GM21825 (cell line): ENCODE measurements at regions not wholly inside any gene's neighbourhood (a gene's known extent, or its start where the extent isn't known, plus 50 kb on each side); places are given as distances from the start of the nearest gene placed in this dataset.
"Not testable (repeated sequence)": the region's sequence is repeated elsewhere in the genome, so short reads cannot be mapped to it uniquely, and the experiment has no call there.

Experiments used
- ATAC-seq: cut with Tn5 transposase; IDR thresholded peaks from one replicate; pipeline ENCODE4 v1.9.1; 2021; ENCODE audit warnings: mild to moderate bottlenecking, moderate library complexity; ENCODE audit not compliant: unreplicated experiment

DNA sequence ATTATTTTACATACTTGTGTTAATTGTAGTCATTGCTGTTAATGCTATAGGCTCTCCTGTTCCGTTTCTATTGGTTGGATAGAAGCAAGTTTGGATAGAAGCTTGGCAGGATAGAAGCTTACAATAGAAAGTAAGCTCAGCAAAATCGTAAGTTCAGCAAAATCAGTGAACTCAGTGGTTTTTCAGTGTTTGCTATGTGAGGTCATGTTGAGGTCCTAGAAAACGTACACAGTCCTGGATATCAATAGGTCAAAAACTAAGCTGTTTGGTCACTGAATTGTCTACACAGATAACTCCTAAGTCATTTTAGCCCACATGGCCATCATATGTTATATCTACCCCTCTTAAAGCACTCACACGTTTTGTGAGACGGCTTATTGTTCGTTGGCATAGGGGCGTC lies 299.4 kb downstream of the MAN2A1 start:
- no peak for ATAC-seq

DNA sequence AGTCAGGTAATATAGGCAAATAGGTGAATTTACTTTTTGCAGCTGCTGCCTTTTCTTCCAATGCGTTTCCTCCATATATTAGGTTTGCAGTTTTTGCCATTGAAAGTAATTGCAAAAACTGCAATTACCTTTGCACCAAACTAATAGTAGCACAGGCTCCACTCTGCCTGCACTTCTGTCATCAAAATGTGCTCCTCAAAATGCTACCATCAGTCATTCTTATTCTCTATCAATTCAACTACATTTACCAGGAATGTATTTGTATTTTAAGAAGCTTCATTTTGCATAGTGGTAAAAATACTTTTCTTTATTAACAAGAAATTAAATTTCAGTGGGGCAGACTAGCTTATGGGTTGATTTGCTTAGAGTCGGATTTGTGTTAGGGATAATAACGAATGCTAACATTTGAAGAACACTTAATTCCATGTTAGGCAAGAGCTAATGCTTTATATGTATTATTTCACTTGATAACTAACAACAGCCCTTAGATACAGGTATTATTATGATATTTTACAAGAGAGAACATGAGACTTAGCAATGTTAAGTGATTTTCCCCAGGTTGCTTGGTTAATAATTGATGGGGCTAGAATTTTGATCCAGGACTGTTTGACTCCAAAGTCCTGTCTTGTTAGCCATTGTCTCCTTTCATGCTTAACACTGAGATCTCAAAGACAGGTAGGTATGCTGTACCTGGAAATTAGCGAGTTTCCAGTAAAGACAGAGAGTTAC lies 300.4 kb downstream of the MAN2A1 start:
- ATAC-seq: no peak

DNA sequence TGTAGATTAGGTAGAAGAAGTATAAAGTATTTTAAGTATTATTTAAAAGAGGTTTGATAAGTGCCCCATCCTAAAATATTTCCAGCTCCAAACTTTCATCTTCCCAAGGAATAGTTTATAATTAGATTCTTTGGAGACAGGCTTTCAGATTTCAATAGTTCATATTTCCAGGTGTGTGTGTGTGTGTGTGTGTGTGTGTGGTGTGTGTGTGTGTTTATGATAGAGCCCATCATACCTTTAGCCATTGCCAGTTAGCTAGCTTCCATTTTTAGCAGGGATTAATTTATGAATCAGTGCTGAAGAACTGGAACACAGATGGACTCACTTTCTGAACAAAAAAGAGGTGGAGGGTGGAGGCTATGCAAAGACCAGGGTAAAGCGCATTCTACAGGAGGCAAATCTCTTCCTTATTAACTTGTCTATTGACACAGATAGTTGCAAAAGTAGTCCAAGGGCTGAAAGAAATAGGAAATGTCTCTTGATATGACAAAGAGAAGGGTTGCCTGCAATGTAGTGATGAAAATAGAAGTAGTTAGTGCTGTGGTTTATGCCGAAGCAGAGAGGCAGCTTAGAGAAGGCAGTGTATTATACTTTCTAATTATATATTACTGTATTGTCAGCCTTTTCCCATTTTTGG lies 301.1 kb downstream of the MAN2A1 start:
- ATAC-seq: no peak

DNA sequence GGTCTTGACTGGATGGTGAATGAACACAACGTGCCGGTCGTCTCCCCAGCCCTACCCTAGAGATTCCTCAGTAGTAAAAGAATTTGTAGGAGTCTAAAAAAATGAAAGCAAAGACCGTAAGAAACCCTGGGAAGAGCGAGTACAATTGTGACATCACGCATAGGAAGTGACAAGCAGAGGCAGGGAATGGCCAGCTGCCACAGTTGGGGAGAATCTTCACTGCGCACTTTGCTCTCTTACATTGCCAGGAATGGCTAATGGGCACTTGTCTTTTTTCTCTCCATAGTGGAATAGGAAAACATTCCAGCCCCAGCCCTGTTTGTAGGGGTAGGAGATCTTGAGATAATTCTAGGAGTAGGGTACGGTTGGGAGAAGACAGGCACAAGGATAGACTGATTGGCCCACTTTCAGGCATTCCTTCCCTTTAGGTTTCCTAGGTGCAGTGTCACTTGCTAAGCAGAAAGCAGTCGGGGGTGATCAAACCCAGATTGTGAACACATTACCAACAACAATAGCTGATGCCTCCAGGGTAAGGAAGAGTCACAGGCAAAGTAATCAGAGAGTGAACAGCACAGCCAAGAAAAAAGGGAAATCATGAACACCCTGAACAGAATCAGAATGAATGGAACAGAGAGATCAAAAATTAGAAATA lies 302.7 kb downstream of the MAN2A1 start:
- ATAC-seq: no peak

DNA sequence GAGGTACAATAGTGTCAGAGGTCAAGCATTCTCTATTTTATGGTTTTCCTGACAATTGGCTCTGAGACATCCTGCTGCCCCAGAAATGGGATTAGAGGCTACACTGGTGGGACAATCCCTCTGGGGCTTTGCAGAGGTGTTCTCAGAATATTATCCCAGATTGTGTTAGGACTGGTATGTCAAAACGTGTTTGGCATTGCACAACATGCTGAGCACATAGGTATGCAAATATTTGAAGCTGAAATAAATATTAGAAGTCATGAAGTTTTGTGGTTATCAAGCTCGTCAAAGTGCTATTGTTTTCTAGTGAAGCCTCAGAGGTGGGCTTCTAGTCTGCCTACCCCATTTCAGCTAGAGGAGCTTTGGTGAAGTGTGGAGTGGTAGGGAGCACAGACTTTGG lies 304.4 kb downstream of the MAN2A1 start:
- no peak for ATAC-seq

DNA sequence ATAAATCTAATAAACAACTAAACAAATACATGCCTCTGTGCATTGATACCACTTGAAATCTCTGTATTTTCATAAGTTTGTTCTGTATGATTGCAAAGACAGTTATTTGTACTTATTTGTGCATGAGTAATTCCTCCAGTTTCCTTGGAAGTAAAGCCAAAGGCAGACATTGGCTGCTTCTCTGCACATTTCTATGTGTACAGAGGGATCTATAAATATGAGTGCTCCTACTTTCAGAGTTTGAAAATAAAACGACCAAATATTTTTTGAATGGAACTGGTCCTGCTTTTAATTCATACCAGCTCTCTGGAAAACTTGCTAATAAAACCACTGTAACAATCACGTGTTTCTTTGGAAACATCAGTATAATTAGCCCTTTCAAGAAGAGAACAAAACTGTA lies 306.5 kb downstream of the MAN2A1 start:
- ATAC-seq: no peak

DNA sequence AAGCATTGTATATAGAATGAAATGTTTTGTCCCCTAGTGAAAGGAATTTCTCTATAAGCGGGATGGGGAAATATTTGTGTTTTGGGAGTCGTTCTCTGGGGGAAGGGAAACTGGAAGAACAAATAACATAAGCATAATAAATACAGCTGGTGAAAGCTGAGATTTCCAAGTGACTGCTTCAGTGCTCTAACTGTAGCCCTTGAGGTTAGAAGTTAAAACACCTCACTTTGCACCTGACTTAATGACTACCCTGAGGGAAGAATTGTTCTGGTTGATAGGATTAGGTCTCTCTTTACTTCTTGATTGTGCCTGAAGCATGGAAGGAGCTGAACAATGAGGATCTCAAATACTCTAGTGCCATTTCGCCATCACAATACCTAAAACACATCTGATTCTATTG lies 307.4 kb downstream of the MAN2A1 start:
- no peak for ATAC-seq

DNA sequence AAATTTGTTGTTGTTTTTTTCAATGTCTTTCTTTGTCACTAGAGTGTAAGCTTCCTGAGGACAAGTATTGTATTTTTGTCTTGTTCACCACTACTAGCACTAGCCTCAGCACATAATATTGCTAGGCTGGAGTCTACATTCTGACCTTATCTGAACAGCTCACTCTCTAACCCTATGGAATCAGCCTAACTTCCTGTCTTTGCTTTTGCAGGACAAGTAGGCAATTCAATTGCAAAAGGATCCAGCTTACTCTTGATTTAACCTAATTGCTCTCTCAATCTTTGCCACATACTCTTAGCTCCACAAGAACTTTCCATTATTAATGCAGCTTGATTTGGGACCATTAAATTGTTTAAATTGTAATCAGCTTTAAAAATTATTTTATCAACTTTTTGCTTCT lies 308.5 kb downstream of the MAN2A1 start:
- no peak for ATAC-seq

DNA sequence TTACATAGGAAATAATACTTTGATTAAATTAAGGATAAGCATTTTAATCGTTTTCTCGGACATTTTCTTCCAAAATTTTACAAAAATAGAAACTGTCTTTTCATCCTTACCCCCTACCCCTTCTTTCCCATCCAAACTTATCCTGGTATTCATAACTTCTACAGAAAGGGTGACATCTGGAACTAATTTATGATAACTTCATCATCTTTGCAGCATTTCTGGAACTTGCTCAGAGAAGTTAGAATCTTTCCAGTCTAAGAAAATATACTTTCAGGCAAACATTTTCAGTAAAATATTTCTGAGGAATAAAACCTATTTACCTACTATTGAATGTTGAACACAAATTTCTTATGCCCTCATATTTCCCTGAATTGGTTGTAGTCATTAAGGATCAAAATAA lies 309.0 kb downstream of the MAN2A1 start:
- ATAC-seq: no peak

DNA sequence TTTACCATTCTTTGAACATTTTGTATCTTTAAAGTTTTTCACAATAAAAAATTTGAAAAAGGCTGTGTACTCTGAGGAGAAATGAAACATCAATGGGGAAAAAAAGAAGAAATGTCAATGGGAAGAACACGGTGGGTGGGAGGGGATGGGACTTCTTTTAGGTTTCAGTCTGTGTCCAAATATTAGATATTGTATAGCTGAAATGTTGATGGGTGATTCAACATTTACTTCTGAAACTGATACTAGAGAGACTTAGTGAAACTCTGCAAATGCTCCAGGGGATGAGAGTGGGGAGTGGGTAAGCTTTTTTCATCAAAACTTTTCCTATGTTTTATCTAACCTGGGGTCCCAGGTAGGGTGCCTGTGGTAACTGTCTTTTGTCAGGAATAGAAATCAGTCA lies 311.9 kb downstream of the MAN2A1 start:
- ATAC-seq: no peak

DNA sequence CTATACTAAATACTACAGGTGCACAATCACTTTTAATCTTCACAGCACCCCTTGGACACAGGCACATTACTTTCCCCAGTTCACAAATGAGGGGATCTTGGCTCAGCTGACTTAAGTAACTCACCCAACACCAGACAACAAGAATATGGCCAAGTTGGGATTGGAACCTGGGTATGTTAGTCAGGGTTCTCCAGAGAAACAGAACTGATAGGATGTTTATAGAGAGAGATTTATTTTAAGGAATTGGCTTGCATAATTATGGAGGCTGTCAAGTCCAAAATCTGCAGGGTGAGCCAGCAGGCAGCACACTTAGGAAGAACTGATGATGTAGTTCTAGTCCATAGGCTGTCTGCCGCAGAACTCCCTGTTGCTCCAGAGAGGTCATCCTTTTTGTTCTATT lies 312.9 kb downstream of the MAN2A1 start:
- ATAC-seq: no peak

DNA sequence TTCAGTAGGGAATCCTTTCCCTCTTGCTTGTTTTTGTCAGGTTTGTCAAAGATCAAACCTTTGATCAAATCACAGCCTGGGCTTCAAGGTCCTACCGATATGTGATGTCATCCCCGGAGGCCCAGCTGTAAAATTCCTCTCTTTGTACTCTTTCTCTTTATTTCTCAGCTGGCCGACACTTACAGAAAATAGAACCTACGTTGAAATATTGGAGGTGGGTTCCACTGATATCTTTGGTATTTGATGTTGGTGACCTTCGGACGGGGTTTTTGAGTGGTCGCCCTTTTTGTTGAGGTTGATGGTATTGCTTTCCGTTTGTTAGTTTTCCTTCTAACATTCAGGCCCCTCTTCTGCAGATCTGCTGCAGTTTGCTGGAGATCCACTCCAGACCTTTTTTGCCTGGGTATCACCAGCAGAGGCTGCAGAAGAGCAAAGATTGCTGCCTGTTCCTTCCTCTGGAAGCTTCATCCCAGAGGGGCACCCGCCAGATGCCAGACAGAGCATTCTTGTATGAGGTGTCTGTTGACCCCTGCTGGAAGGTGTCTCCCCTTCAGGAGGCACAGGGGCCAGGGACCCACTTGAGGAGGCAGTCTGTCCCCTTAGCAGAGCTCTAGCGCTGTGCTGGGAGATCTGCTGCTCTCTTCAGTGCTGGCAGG lies 316.3 kb downstream of the MAN2A1 start:
- ATAC-seq: not testable (repeated sequence)

DNA sequence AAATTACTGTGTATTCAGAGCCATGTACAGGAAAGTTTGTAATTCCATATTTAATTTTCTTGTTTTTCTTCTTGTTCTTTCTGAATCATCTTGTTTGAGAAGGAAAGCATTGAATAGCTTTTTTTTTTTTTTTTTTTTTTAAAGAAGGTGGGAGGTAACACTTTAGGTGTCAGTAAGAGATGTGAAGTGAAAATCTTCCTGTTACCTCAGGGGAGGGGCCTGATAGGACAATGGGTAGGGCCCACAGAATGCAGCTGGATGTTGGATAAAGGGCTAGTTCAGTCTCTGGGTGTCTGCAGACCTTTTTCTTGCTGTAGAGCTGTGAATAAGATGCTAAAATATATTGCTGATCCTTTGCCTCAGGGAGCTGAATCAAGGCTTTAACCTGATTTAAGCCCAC lies 317.4 kb downstream of the MAN2A1 start:
- ATAC-seq: no peak

DNA sequence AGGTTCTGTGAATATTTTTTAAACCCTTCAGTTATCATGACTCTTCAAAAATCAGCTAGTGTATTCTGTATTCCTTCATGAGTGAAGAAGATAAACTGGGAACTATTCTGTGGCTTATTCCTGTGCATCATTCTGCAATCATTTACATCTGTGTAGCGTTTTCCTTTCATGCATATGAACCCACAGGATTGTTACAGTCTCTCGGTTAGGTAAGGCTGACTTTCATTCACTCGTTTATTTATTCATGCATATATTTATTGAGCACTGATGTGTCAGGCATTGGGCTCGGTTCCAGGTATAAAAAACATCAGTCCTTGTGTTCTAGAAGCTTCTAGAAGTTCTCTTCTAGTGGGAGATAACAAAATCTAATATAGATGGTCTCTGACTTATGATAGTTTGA lies 318.4 kb downstream of the MAN2A1 start:
- ATAC-seq: no peak

DNA sequence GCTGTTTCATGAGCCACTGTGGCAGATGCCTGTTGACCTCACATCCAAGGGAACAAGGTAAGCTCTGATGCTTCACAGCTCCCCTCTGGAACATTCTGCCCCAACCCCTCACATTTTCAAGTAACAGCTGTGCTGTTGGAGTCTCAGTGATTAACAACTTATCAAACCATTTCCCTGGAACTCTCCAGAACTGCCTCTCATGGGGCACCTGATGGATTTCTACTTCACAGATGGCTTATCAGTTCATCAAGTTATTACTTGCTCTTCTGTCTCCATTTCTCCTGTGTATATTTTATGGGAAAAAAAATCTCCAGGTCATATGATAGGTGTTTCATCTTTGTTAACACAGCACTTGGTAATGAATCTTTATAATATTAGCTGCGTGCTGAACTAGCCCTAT lies 322.4 kb downstream of the MAN2A1 start:
- no peak for ATAC-seq

DNA sequence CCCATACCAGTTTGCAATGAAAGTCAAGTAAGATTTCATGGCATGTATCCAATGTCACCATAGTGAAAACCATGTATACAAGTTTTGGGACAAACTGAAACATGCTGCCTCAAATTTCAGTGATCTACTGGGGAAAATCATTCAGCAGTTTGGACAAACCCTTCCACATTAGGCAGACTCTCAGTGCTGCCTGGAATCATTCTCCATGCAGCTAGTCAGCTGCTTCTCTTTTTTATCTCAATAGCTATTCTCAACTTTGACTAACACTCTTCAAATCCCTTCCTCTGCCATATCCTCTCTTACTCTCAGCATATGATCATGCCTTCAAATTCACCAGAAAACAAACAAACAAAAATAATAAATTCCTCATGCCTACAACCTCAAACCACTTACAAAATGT lies 323.3 kb downstream of the MAN2A1 start:
- no peak for ATAC-seq

DNA sequence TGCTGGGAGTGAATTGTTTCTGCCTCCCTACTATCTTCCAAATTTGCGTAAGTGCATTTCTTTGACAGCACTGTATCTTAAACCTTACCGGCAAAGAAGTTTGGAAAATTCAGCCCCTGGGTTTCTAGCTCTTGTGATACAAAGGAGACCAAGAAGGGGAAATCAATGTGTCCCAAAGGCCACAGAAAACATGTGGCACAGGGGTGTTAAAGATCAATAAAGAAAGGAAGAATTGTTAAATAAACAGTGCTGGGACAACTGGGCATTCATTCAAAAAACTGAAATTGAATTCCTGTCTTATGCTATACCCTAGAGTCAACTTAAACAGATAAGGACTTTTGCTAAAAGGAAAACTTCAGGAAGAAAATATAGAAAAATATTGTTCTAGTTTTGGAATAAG lies 328.1 kb downstream of the MAN2A1 start:
- ATAC-seq: no peak

DNA sequence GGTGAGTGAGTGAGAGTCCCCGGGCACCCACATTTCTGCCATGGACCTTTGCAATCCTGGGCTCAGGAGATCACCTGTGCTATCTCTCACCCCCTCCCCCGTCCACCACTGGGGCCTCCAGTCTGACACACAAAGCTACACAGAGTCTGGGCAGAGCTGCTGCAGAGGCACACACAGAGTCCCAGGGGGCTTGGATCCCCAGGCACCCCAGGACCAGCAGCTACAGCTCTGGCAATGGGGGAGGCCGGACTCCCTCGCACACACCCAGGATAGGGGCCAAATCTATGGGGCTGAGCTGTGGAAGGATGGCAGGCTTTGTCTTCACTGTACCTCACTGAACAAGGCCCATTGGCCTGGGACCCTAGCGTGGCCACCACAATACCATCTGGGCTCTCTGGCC lies 328.8 kb downstream of the MAN2A1 start:
- no peak for ATAC-seq

DNA sequence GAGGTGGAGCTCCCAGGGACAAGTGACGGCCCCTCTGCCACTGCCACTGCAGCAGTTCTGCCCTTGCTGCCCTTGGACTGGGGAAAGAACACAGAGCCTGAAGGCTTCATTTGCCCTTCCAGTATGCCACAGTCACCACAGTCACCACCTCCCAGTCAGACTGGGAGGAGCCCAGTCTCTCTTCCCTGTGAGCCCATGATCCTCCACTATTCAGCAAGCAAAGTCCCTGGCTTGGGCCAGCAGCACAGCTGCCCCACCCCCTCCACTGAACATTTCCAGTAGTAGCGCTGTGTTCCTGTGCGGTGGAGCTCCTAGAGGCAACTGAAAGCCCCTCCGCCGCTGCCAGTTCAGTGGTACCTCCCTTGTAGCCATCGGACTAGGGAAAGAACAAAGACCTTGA lies 329.4 kb downstream of the MAN2A1 start:
- no peak for ATAC-seq

DNA sequence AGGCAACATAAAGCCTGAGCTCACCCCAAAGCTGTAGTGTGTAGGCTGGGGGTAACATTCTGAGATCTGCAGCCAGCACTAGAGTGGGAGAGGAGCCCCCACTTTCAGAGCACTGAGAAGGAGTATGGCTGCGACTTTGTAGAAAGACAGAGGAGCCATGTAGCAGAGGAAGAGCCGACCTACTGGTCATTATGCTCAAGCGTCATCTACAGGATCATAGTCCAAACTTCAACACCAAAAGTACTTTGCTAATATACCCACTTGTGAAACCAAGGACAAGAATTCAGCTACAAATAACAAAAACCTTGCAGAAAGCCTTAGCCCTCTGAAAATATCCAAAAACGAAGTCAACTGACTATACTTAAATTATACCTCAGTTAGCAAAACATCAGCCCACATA lies 330.1 kb downstream of the MAN2A1 start:
- no peak for ATAC-seq

DNA sequence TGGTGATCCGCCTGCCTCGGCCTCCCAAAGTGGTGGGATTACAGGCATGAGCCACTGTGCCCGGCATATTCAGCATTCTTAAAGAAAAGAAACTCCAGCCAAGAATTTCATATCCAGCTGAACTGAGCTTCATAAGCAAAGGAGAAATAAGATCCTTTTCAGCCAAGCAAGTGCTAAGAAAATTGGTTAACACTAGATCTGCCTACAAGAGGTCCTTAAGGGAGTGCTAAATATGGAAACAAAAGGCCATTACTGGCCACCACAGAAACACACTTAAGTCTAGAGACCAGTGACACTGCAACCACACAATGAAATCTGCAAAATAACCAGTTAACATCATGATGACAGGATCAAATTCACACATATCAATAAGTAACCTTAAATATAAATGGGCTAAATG lies 331.5 kb downstream of the MAN2A1 start:
- ATAC-seq: no peak

DNA sequence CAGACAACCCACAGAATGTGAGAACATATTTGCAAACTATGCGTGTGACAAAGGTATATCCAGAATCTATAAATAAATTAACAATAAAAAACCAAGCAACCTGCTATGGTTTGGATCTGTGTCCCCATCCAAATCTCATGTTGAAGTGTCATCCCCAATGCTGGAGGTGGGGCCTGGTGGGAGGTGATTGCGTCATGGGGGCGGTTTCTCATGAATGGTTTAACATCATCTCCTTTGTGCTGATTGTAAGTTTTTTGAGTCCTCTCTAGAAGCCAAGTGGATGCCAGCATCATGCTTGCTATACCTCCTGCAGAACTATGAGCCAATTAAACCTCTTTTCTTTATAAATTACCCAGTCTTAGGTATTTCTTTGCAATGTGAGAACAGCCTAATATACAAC lies 335.4 kb downstream of the MAN2A1 start:
- ATAC-seq: no peak
